Stimulated activated naive CD8-positive, alpha-beta T cell treated with anti-CD3 and anti-CD28 coated beads, Interleukin-15, Interleukin-2, amounts not matched to agents 100 ng/mL and 50 ng/mL, for 24 hours (primary cell): ENCODE measurements at regions not wholly inside any gene's neighbourhood (a gene's known extent, or its start where the extent isn't known, plus 50 kb on each side); places are given as distances from the start of the nearest gene placed in this dataset.

ENCODE experiments used
- H3K27ac Mint-ChIP-seq: one replicate; pipeline ENCODE4 v1.8.0; 2021; ENCODE audit warnings: mild to moderate bottlenecking, mixed read lengths
- H3K27me3 Mint-ChIP-seq: one replicate; pipeline ENCODE4 v1.8.0; 2021; ENCODE audit warnings: mixed read lengths
- H3K36me3 Mint-ChIP-seq: one replicate; pipeline ENCODE4 v1.8.0; 2021; ENCODE audit warnings: low read depth, mixed read lengths
- H3K4me1 Mint-ChIP-seq: one replicate; pipeline ENCODE4 v1.8.0; 2021; ENCODE audit warnings: low read depth, mixed read lengths
- H3K4me3 Mint-ChIP-seq: one replicate; pipeline ENCODE4 v1.8.0; 2021; ENCODE audit warnings: mild to moderate bottlenecking, mixed read lengths
- H3K9me3 Mint-ChIP-seq: one replicate; pipeline ENCODE4 v1.8.0; 2021; ENCODE audit warnings: mixed read lengths

GRCh38 chr3:11089931-11090330 lies 64.4 kb upstream of the HRH1 start:
- Mint-ChIP-seq H3K4me1 (no peaks in the 10 kb centered on the region), H3K36me3 (no peaks in the 10 kb centered on the region), H3K27me3 (peaks cover 4% of the 10 kb centered on the region), H3K4me3 (no peak overlapping the region), H3K27ac (no peak overlapping the region), H3K9me3 (no peaks in the 10 kb centered on the region)

DNA sequence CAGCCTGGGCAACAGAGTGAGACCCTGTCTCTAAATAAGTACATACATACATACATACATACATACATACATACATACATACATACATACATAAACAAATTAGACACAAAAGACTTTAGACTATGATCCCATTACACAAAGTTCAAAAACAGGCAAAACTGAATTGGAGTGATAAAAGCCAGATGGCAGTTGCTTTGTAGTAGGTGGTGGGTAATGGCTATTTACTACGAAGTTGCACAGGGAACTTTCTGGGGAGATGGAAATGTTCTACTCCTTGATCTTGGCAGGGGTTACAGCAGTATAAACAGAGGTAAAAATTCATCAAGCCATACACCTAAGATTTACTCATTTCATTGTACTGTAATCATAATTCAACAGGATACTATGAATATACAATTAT lies 63.7 kb upstream of the HRH1 start:
- Mint-ChIP-seq H3K9me3 (no peaks in the 10 kb centered on the region), H3K4me3 (no peak overlapping the region), H3K36me3 (no peaks in the 10 kb centered on the region), H3K27me3 (peaks cover 6% of the 10 kb centered on the region), H3K4me1 (no peaks in the 10 kb centered on the region), H3K27ac (no peak overlapping the region)

GRCh38 chr3:11091088-11091590 lies 63.2 kb upstream of the HRH1 start:
- Mint-ChIP-seq H3K4me3 (no peak overlapping the region), H3K4me1 (peaks cover 2% of the 10 kb centered on the region), H3K9me3 (no peaks in the 10 kb centered on the region), H3K36me3 (no peaks in the 10 kb centered on the region), H3K27me3 (peaks cover 6% of the 10 kb centered on the region), H3K27ac (no peak overlapping the region)

DNA sequence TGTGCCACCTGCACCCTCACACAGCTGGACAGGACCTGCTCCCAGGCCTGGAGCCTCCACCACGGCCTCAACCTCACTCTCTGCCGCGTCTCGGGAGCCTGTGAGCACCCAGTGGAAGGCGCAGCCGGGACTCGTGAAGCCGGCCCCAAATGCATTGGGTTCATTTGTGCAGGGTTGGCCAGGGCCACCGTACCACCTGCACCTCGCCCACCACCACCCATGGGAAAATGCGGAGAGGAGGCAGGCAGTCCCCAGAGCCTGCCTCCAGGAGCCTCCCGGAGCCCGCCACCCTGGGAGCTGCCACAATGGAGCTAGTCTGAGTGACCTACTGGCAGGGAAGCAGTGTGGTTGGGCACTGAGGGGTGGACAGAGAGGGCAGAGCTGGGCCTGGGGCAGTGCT lies 62.5 kb upstream of the HRH1 start:
- no peaks in the 10 kb centered on the region for H3K9me3 Mint-ChIP-seq
- no peaks in the 10 kb centered on the region for H3K36me3 Mint-ChIP-seq
- H3K4me1 Mint-ChIP-seq: peaks cover 7% of the 10 kb centered on the region
- H3K27ac Mint-ChIP-seq: no peak overlapping the region
- H3K27me3 Mint-ChIP-seq: peaks cover 6% of the 10 kb centered on the region
- no peak overlapping the region for H3K4me3 Mint-ChIP-seq

GRCh38 chr3:11093823-11094340 lies 60.4 kb upstream of the HRH1 start:
- Mint-ChIP-seq H3K27me3 (peaks cover 15% of the 10 kb centered on the region), H3K4me3 (no peak overlapping the region)

DNA sequence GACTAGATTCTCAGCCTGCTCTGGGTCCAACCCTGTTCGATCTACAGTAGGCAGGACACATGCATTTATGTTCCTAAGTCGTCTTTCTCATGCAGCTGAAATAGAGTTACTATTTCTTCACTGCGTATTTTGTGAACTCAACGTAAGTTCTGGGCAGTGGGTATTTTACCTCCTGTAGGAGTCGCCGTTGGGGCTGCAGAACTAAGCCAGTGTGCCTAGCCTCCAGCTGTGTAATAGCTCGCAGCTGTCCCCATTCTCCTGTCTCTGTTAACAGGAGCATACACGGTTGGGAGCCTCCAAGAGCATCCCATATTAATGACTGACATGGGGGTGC lies 58.4 kb upstream of the HRH1 start:
- no peaks in the 10 kb centered on the region for H3K9me3 Mint-ChIP-seq
- H3K4me3 Mint-ChIP-seq: peak overlapping the region; percentile 62
- H3K4me1 Mint-ChIP-seq: peaks cover 15% of the 10 kb centered on the region
- no peak overlapping the region for H3K27ac Mint-ChIP-seq
- no peaks in the 10 kb centered on the region for H3K36me3 Mint-ChIP-seq
- H3K27me3 Mint-ChIP-seq: peaks cover 18% of the 10 kb centered on the region

More at GRCh38 chr3:11093823-11094340, 60.4 kb upstream of the HRH1 start:
- Mint-ChIP-seq H3K9me3 (no peaks in the 10 kb centered on the region), H3K36me3 (no peaks in the 10 kb centered on the region), H3K27ac (no peak overlapping the region), H3K4me1 (peaks cover 15% of the 10 kb centered on the region)

- Mint-ChIP-seq H3K36me3 (no peaks in the 10 kb centered on the region), H3K27me3 (peaks cover 18% of the 10 kb centered on the region), H3K4me3 (peak overlapping the region; percentile 62), H3K9me3 (no peaks in the 10 kb centered on the region), H3K27ac (peak overlapping the region; percentile 34), H3K4me1 (peaks cover 15% of the 10 kb centered on the region)
Observed at GRCh38 chr3:11096266-11097139, 57.8 kb upstream of the HRH1 start.

DNA sequence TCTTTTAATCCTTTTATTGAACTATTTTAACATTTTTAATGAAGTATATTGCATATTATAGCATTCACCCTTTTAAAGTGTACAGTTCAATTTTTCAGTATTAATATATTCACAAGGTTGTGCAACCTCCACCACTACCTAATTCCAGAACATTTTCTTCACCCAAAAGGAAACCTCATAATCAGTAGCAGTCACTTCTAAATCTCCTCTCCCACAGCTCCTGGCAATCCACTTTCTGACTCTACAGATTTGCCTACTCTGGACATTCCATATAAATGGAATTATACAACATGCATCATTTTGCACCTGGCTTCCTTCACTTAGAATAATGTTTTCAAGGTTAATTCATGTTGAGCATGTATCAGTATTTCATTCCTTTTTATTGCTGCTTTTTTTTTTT lies 55.0 kb upstream of the HRH1 start:
- H3K27me3 Mint-ChIP-seq: peaks cover 26% of the 10 kb centered on the region
- H3K9me3 Mint-ChIP-seq: peaks cover 9% of the 10 kb centered on the region
- H3K4me1 Mint-ChIP-seq: peaks cover 15% of the 10 kb centered on the region
- no peak overlapping the region for H3K27ac Mint-ChIP-seq
- no peak overlapping the region for H3K4me3 Mint-ChIP-seq
- peaks cover 3% of the 10 kb centered on the region for H3K36me3 Mint-ChIP-seq
